GM18951 (cell line): ENCODE measurements at regions not wholly inside any gene's neighbourhood (a gene's known extent, or its start where the extent isn't known, plus 50 kb on each side); places are given as distances from the start of the nearest gene placed in this dataset.

Experiments used
- POLR2A ChIP-seq: IDR thresholded peaks from 4 replicates; pipeline ENCODE4 v1.6.1; 2011; ENCODE audit warnings: mild to moderate bottlenecking; ENCODE audit not compliant: insufficient read length, insufficient read depth; ENCODE audit errors: extremely low read depth
- in situ Hi-C: fragments of 300-500 bp; cut with MboI; formaldehyde crosslinking; loops from one replicate; pipeline ENCODE4 v1.12.0; 2022; ENCODE audit warnings: low sequenced_read_pairs, mixed read lengths, inconsistent platforms; ENCODE audit not compliant: unreplicated experiment

DNA sequence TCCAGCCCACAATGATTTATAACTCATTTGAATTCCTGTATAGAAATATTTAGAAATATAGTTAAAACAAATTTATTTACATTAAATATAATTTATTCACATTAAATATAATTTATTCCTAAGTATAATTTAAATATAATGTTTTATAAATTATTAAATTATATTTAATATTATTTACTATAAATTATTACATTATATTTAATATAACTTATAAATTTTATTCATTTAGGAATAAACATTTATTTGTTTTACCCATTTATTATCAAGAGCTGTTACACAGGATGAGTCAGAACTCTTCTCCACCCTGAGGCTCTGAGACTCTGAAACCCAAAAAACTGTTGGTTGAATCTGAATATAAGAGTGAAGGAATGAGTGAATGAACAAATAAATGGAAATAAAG lies 170.9 kb upstream of the OBI1 start:
- in situ Hi-C loops: no loop called here
- TF ChIP-seq POLR2A: no peak

DNA sequence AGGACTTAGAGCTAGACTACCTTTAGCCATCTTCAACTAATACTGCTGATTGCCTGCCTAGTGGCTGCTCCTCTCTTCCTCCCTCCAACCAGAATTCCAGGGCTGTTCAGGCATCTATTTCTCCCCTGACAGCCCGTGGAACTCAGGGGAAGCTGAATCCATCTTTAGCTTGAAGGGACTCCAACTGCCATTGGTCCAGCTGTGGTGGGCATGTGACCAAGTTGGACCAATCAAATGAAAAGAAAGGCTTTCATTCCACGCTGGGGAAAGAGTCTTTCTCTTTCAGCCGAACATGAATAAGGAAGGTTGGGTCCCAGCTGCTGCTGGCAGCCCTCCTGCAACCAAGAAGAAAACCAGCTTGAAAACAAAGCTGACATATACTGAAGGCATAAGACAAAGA lies 168.5 kb upstream of the OBI1 start:
- in situ Hi-C loops: no loop called here
- TF ChIP-seq POLR2A: no peak

DNA sequence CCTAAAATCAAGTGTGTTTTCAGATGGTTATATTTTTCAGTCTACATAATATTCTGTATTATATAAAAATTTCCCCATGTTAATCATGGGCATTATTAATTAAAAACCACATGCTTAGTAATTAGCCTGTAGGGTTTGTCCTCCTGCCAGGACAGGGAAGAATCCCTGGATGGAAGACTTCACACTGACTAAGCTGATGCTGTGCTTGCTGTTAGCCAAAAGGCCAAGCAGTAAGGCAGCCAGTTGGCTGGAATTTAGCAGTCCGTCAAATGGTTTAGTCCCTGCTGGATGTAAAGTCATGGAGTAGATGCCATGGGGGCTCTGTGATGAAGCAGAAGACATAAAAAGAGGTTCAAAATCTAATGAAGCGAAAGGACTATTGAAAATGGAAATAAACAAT lies 168.0 kb upstream of the OBI1 start:
- in situ Hi-C loops: no loop called here
- no peak for TF ChIP-seq POLR2A

DNA sequence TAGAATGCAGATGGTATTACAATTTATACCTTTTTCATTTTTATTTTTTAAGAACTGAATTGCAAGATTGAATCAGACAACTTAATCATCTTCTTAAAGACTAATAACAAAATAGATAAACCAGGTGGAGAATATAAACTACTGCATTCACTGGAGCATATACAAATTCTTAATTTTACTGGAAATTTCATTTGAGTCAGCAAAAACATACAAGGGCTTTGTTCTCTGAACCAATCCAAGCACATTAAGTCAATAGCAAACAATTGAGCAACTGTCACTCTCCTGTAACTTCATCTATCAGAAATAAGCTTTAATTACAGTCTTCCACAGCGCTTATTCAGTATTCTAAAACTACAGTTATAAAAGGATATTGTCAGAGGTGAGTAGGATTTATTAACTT lies 167.4 kb upstream of the OBI1 start:
- in situ Hi-C loops: no loop called here
- TF ChIP-seq POLR2A: no peak

DNA sequence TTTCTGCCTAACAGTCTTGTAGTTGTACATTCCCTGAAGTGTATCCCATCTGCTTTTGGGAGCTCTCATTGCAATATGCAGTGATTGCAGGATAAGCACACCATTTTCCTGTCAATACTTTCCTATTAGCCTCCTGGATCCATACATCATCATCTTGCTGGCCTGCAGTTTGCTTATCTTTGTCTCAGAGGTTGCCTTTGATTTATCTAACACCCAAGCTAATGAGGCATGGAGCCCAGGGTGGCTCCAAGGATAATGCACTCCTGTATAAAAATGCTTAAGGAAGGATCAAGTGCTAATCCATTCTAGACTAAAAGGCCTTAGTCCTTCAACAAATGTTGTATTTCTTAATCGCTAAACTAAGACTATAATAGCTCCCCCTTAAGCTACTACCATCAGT lies 161.6 kb upstream of the OBI1 start:
- no peak for TF ChIP-seq POLR2A
- in situ Hi-C loops: no loop called here

DNA sequence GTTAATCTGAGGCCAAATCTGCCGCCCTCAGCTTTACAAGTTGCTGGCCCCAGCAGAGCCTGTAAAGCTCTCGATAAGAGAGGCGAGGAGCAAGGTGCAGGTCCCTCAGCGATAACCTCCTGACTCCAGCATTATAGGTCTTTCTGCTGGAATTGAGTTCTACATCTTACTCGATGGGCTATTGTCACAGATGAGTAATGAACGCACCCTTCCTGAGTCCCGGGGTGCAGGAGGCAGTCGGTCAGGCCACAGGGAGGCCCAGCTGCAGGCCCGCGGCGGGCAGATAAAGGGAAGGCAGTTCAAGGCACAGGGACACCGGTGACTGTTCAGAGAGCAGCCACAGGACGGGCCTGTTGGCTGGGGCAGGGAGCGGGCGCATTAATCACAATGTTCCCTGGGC lies 157.6 kb upstream of the OBI1 start:
- TF ChIP-seq POLR2A: no peak
- in situ Hi-C loops: no loop called here

DNA sequence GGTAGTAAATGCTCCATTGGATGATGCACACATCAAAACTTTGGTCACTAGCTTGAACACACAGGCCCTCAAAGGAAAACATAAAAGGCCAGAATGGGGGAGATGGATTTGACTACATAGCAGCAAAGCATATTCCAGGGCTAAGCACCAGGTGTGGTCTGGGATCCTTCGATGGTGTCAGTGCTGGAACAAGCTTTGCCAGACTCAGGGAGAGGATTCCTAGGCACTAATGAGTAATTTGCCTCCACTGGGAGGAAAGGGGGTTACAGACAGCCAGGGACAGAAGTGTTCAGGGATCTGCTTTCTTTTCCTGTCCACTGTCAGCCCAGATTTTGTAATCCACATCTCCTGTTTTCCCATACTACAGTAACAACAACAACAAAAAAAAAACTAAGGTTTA lies 157.2 kb upstream of the OBI1 start:
- TF ChIP-seq POLR2A: no peak
- in situ Hi-C loops: no loop called here

DNA sequence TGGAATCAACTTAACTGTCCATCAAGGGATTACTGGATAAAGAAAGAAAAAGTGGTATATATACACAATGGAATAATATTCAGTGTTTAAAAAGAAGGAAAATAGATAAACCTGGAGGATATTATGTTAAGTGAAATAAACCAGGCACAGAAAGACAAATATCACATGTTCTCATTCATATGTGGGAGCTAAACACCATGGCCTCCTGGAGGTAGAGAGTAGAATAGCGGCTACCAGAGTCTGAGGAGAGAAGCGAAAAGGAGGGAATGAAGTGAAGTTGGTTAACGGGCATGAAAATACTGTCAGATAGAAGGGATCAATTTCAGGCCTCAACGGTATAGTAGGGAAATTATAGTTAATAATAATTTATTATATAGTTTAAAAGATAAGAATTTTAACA lies 147.5 kb upstream of the OBI1 start:
- in situ Hi-C loops: no loop called here
- TF ChIP-seq POLR2A: no peak

DNA sequence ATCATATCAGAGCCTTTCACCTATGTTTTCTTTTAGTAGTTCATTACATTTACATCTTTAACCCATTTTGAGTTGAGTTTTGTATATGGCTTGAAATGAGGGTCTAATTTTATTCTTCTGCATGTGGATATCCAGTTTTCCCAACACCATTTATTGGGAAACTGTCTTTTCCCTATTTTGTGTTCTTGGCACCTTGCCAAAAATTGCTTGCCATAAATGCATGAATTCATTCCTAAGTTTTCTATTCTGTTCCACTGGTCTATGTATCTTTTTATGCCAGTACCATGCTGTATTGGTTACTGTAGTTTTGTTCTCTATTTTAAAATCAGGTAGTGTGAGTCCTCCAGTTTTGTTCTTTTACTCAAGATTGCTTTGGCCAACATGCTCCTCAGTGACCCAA lies 144.0 kb upstream of the OBI1 start:
- TF ChIP-seq POLR2A: no peak
- in situ Hi-C loops: no loop called here

DNA sequence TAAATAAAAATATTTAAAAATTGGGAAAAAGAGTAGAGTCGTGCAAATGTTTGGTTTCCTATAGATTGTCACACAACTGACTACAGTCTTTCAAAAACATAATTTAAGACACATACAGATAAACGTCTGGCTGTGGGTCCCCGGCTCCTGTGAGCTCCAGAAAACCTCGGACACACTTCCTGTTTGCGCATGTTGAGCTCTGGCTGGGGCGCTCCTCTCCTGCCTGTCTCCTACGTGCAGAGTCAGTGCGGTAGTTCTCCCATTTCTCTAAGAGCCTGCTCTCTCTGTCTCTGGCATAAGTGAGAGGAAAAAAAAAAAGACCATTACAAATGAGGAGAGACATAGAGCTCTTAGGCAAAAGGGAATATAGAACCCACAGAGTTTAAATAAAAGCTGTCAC lies 128.2 kb upstream of the OBI1 start:
- TF ChIP-seq POLR2A: no peak
- in situ Hi-C loops: no loop called here

DNA sequence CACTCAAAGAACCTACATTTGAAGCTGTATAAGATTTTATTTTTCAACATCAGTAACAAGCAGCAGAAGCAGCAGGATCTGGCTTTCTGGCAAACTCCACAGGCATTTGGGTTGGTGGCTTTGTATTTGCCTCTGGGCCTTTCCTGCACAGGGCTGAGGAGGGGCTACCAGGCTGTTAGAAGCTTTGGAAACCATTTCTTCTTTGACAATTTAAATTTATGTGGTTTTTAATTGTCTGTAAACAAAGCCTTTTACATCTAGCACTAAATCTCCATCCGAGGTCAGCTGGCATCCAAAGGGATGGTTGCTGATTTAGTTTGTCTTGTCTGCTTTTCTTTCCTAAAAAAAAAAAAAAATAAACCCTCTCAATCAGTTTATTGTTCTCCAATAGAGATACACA lies 127.5 kb upstream of the OBI1 start:
- in situ Hi-C loops: no loop called here
- no peak for TF ChIP-seq POLR2A

DNA sequence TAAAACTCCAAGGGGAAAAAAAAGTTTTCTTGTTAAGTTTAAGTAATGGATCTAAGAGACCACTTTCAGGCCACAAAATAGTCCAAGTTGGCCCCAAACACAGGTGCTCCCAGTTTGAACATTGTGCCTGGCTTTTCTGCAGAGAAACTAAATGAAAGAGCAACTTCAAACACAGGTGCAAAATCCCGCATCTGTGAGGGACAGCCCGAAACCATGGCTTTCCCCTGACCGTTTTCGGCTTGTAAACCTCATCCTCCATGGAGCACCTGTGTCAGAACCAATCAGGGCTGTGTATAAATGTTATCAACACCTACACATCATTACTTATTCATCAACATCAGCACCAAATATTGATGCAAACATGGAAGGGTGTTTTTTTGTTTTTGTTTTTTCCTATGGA lies 126.8 kb upstream of the OBI1 start:
- in situ Hi-C loops: no loop called here
- no peak for TF ChIP-seq POLR2A

DNA sequence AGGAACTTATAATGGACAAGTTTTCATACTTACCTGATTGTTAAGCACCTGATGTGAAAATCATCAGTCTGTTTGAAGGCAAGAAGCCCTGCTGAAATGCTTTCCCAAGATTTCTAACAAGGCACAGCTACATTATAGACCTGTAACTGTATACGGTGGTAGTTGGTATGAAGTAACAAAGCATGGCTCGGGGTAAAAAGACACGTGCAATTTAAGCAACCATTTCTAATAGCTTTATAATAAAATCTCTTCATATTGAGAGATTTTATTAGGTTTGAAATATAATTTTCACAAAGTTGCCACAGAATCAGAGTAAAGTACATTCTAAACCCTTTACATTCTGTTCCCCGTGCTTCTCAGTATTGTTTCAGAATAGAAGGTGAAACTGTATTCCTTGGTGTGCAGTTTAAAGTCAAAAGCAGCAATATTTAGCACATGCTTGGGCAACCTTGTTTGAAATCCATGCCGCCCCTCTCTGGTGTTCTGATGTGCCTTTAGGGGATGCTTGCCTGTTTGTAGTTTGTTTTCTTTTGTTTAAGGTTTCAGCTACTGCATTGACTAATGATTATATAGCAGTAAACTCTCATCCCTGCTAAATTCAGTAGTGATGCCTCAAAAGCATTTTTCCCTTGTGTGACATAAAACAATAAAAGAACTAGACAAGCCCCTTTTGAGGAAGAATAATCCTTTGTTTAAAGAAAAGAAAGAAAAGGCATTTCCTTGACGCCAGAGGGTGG lies 125.2 kb upstream of the OBI1 start:
- in situ Hi-C loops: no loop called here
- TF ChIP-seq POLR2A: no peak

DNA sequence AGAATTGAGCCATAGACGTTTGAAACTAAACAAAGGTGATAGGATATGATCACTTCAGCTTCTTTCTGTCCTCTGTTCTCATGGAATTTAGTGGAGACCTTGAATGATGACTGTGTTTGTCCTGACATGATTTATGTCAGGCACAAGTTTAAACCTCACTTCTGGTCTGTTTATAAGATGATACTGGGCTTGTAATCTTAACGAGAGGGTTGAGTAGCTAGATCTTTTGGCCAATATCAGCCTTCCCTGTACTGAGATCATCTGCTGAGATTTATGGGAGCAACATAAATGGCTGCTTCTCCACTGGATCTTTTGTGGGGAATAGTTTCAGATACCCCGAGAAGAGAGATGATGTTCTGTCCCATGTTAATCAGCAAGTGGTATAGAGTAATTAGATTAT lies 121.8 kb upstream of the OBI1 start:
- no peak for TF ChIP-seq POLR2A

DNA sequence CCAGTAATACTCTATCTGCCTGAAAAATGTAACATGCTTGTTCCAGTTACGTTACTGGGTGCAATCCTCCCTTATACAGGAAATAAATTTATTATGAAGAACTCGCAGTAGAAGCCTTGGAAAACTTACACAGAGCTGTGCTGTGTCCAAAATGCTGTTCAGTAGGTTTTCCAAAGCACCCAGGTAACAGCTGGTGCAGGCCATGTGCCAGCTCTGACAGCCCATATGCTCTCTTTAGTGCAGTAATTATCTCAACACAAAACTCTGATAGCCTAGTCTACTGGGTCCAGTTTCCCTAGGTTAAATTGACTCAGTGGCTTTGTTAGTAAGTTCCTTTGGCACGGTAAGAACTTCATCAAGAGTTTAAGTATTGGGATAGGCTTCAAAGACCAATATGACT lies 120.7 kb upstream of the OBI1 start:
- in situ Hi-C loops: no loop called here
- no peak for TF ChIP-seq POLR2A

More for the DNA sequence above, 121.8 kb upstream of the OBI1 start:
- in situ Hi-C loops: no loop called here
